ENCODE measurements at regions not wholly inside any gene's neighbourhood (a gene's known extent, or its start where the extent isn't known, plus 50 kb on each side); places are given as distances from the start of the nearest gene placed in this dataset.

DNA sequence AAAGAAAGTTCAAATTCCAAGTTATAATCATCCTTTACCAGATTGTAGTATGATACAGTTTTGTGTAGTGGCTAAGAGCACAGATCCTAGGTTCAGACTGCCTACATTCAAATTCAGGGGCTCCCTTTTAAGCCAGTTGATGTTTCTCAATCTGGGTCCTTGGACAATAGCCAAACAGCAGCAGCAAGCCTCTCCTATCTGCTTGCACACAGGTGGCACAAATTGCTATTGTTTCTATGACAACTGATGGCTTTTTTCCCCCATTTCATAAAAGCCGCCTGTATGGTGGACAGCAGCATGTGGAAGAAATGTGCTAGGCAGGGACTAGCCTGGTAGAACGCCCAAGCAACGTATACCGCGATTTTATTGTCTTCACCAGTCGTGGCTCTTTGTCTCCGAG, 76.5 kb downstream of the S1PR1 start (continued):
- TF ChIP-seq, protein P1, sequence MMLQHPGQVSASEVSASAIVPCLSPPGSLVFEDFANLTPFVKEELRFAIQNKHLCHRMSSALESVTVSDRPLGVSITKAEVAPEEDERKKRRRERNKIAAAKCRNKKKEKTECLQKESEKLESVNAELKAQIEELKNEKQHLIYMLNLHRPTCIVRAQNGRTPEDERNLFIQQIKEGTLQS (IDR thresholded peaks at IDR 0.05; ENCODE audit: insufficient read depth, low read depth, low read length): no peak
- TF ChIP-seq KDM4A (IDR thresholded peaks at IDR 0.05; ENCODE audit: low read depth, low read length, severe bottlenecking) (no peak), CHD7 (IDR thresholded peaks at IDR 0.05; ENCODE audit: insufficient replicate concordance, low read length) (no peak)
